SK-N-MC (cell line): ENCODE measurements at regions not wholly inside any gene's neighbourhood (a gene's known extent, or its start where the extent isn't known, plus 50 kb on each side); places are given as distances from the start of the nearest gene placed in this dataset.

Experiments
- EZH2 ChIP-seq: fragments of 200-600 bp; sonication (generic); IDR thresholded peaks from one replicate; pipeline ENCODE4 v1.6.1; 2017; ENCODE audit warnings: antibody characterized with exemption
- POLR2AphosphoS5 ChIP-seq: IDR thresholded peaks from 2 replicates; pipeline ENCODE4 v1.6.1; 2012; ENCODE audit warnings: mild to moderate bottlenecking, low read depth, low read length, borderline replicate concordance

- TF ChIP-seq POLR2AphosphoS5 (no peak), EZH2 (no peak)
These were observed 1784.8 kb upstream of the CDH9 start for GRCh38 chr5:28823231-28823630.
